Right lobe of liver (tissue), 6 donors: ENCODE measurements at regions not wholly inside any gene's neighbourhood (a gene's known extent, or its start where the extent isn't known, plus 50 kb on each side); places are given as distances from the start of the nearest gene placed in this dataset.

Source experiments
- ATAC-seq, 4 donors: fragments of 200-7000 bp; cut with Tn5 transposase; one replicate each; pipeline ENCODE4 v1.9.1; 2020; ENCODE audit warnings: mild to moderate bottlenecking in 4 of 4, moderate library complexity in 4 of 4
- DNase-seq, 3 donors: peaks; one replicate each; pipeline ENCODE4 v3.0.0-alpha.2; 2020
- H3K27ac ChIP-seq, 3 donors: fragments of 200-600 bp; one replicate each; pipeline ENCODE4 v1.8.0; 2022
- H3K27me3 ChIP-seq, 2 donors: fragments of 200-600 bp; one replicate each; pipeline ENCODE4 v1.8.0; 2022
- H3K36me3 ChIP-seq, 4 donors: fragments of 200-600 bp; sonication (generic) in 1 of 4; one replicate each; pipeline versions ENCODE4 v1.5.1 to v1.8.0; 2017 to 2022; ENCODE audit warnings: control low read depth in 1 of 4
- H3K4me1 ChIP-seq, 4 donors: fragments of 200-600 bp; sonication (generic) in 1 of 4; one replicate each; pipeline versions ENCODE4 v1.5.1 to v1.8.0; 2017 to 2022; ENCODE audit warnings: control low read depth in 1 of 4
- H3K4me3 ChIP-seq, 3 donors: fragments of 200-600 bp; one replicate each; pipeline ENCODE4 v1.8.0; 2022
- H3K9me3 ChIP-seq, 4 donors: fragments of 200-600 bp; sonication (generic) in 1 of 4; one replicate each; pipeline versions ENCODE4 v1.5.1 to v1.8.0; 2017 to 2022; ENCODE audit warnings: control low read depth in 1 of 4
- POLR2A ChIP-seq: fragments of 450-650 bp; IDR thresholded peaks from one replicate; pipeline ENCODE4 v1.6.1; 2017; ENCODE audit warnings: antibody characterized with exemption, mild to moderate bottlenecking
- WGBS: methylation state at CpG from one replicate; pipeline ENCODE4 v1.1.6; 2018; ENCODE audit warnings: low coverage, low lambda C conversion rate; ENCODE audit not compliant: insufficient coverage; ENCODE audit errors: missing lambda C conversion rate; 5-methylcytosine and 5-hydroxymethylcytosine counted together
- intact Hi-C, 2 donors: fragments of 100-400 bp; cut with DNase I; formaldehyde crosslinking; loops; one replicate each; pipeline versions ENCODE4 v1.11.2 to v1.14.1; 2022
- TF ChIP-seq, protein P1 (sequence below), 4 donors: fragments of 200-600 bp in 3 of 4; fragments of 450-650 bp in 1 of 4; IDR thresholded peaks; one replicate each; pipeline versions ENCODE4 v1.5.1 to v1.8.0; 2016 to 2022; ENCODE audit warnings: antibody characterized with exemption in 4 of 4, mild to moderate bottlenecking in 2 of 4
- donor health status: DM: no; HTN: yes; CAD: no.
- donor health status: DM: no; HTN: no; CAD: no.
- donor health status: DM: no; HTN: no; CAD: no.
- donor health status: DM: no; HTN: yes; CAD: no.
- donor health status: DM: no; HTN: yes; CAD: no.

DNA sequence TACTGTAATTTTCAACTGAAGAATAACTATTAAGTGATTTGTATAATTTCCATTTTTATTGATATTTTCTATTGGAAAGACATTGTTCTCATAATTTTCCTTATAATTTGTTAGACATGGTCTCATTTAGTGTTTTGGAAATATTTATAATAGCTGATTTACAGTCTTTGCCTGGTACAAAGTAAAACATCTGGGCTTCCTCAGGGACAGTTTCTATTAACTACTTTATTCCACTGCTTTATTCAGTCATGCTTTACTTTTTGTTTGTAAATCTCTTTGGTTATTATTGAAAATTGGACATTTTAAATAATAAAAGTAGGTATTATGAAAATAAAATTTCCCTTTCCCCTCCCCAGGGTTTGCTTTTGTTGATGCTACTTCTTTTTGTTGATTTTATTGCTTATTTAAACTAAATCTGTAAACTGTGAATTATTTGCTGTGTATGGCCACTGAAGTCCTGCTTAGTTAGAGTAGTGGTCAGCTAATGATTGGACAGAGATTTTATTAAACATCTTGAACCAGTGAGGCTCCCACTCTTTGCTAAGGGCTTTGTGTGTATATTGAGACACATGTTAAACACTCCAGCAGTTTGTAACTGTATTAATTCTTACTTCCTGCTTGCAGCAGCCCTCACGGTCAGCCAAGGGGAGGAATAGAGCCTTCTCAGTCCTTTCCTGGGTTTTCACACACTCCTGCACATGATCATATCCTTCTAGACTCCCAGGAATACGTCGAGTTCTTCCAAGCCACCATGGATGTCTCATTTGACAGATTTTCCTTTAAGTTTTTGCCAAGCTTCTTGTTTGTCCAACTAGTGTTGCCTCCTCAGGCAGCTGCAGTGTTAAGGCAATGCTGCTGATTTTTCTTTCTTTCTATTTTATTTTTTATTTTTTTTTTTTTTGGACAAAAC, 994.6 kb upstream of the PRMT6 start:
- Histone ChIP-seq H3K27ac (no peak overlapping the region), H3K4me3 (no peak overlapping the region), H3K4me1 (no peaks in the 10 kb centered on the region), H3K27me3 (no peaks in the 10 kb centered on the region), H3K36me3 (no peaks in the 10 kb centered on the region), H3K9me3 (no peaks in the 10 kb centered on the region)
- ATAC-seq (no peak), DNase-seq (no peak)
- intact Hi-C loops = no loop called here
- 36% methylated on average over 3 of the region's 3 CpGs for WGBS
- TF ChIP-seq, protein P1, sequence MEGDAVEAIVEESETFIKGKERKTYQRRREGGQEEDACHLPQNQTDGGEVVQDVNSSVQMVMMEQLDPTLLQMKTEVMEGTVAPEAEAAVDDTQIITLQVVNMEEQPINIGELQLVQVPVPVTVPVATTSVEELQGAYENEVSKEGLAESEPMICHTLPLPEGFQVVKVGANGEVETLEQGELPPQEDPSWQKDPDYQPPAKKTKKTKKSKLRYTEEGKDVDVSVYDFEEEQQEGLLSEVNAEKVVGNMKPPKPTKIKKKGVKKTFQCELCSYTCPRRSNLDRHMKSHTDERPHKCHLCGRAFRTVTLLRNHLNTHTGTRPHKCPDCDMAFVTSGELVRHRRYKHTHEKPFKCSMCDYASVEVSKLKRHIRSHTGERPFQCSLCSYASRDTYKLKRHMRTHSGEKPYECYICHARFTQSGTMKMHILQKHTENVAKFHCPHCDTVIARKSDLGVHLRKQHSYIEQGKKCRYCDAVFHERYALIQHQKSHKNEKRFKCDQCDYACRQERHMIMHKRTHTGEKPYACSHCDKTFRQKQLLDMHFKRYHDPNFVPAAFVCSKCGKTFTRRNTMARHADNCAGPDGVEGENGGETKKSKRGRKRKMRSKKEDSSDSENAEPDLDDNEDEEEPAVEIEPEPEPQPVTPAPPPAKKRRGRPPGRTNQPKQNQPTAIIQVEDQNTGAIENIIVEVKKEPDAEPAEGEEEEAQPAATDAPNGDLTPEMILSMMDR (IDR thresholded peaks at IDR 0.05) = no peak
- TF ChIP-seq POLR2A = no peak

DNA sequence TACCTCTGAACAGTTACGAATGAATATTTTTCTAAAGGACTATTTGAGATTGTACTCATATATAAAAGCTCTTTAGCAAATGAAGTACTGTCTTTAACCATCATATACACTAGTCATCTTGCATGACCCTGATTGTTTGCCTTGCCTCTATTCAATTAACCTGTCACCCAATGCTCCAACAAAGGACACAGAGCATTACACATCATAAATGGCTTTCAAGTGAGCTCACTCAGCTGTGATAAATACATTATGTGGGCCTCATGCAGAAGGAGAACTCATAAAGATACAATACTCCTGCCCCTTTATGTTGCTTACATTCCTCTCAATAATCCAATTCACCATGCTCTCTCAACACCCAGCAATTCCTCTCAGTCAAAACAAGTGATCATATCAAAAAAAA, 993.0 kb upstream of the PRMT6 start:
- H3K27ac ChIP-seq = no peak overlapping the region
- no peak for TF ChIP-seq POLR2A
- TF ChIP-seq, protein P1 (IDR thresholded peaks at IDR 0.05) = no peak
- intact Hi-C loops = no loop called here
- 50% methylated on average over 1 of the region's 1 CpG for WGBS
- no peaks in the 10 kb centered on the region for H3K36me3 ChIP-seq
- no peaks in the 10 kb centered on the region for H3K4me1 ChIP-seq
- no peaks in the 10 kb centered on the region for H3K27me3 ChIP-seq
- ATAC-seq (no peak), DNase-seq (no peak)
- H3K4me3 ChIP-seq = no peak overlapping the region
- no peaks in the 10 kb centered on the region for H3K9me3 ChIP-seq

DNA sequence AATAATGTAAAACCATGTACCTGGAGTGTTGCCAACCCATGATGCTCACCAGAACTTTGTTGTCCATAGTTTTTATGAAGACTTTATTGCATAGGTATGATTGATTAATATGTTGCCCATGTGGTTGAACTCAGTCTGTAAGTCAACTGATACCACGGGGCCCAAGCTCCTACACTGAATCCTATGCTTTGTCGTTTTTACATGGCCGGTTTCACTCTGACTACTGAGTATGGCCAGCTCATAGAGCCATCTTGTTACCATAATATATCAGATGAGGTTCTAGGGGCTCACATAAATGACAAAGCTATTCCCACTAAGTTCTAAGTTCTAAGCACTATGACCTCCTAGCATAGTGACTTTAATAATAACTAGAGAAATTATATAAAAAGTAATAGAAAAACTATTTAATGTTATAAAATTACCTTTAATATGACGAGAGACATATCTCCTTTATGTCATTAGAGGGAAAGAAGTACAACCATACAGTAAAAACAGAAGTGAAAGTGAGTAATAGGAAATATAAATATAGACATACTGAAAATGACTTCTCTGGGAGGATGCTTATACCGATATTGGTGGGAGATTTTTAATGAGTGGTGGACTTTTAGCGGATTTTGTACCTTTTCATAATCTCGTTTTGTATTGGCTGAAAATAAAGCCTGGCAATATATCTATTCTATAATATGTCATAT, 983.4 kb upstream of the PRMT6 start:
- no peak for DNase-seq
- Histone ChIP-seq H3K4me1 (no peaks in the 10 kb centered on the region), H3K4me3 (no peak overlapping the region), H3K36me3 (no peaks in the 10 kb centered on the region), H3K27ac (no peak overlapping the region), H3K27me3 (no peaks in the 10 kb centered on the region), H3K9me3 (no peaks in the 10 kb centered on the region)
- 49% methylated on average over 7 of the region's 7 CpGs for WGBS
- no peak for TF ChIP-seq POLR2A
- TF ChIP-seq, protein P1 (IDR thresholded peaks at IDR 0.05) = no peak
- no peak for ATAC-seq
- intact Hi-C loops = no loop called here

DNA sequence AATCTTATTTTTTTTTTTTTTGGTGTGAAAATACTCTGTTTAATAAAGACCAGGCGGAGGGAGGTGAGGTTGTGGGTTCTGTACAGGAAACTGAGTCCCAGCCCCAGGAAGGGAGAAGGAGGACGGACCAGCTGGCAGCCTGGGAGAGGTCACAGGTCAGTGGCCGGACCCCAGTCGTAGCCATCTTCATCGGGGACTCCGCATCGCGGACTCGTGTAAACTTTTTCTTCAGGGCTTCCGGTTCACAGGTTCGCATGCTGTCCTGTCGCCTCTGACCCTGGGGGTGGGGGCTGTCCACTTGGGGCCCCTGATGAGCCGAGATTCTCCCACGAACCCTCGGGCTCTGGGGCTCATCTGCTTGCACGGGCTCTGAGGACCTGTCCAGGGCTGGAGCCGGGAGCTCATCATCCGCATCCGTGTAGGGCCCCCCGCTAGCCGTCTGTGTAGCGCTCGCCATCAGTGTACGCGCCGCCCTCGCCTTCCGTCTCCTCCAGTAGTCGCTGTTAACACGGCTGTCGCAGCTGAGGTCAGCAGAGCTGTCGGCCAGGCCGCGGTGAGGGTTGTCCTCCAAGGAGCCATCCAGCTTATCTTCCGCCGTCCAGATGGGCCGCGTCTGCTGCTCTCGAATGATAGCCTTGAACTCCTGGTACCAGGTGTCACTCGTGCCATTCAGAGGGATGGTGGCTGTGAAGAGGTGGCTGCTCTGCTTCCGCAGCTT, 975.7 kb upstream of the PRMT6 start:
- Histone ChIP-seq H3K9me3 (no peaks in the 10 kb centered on the region), H3K4me1 (no peaks in the 10 kb centered on the region), H3K27me3 (no peaks in the 10 kb centered on the region), H3K4me3 (no peak overlapping the region), H3K36me3 (no peaks in the 10 kb centered on the region), H3K27ac (no peak overlapping the region)
- peak in 2 of 3 donors; percentile 17 to 50 for DNase-seq
- WGBS = 23% methylated on average over 20 of the region's 41 CpGs
- intact Hi-C loops = no loop called here
- TF ChIP-seq, protein P1 (IDR thresholded peaks at IDR 0.05) = no peak
- TF ChIP-seq POLR2A = no peak
- no peak for ATAC-seq
